ENCODE measurements at regions not wholly inside any gene's neighbourhood (a gene's known extent, or its start where the extent isn't known, plus 50 kb on each side); places are given as distances from the start of the nearest gene placed in this dataset.
"Not testable (repeated sequence)": the region's sequence is repeated elsewhere in the genome, so short reads cannot be mapped to it uniquely, and the experiment has no call there.

GRCh38 chrY:16379458-16379857 is 1500.6 kb downstream of the CDY2B start:
- not testable (repeated sequence) for H3K79me2 ChIP-seq (ENCODE audit: control insufficient read depth, low read length); H3K4me3 ChIP-seq (ENCODE audit: low read length)

GRCh38 chrY:16341592-16341991 is 1538.4 kb downstream of the CDY2B start:
- not testable (repeated sequence) for H3K79me2 ChIP-seq (ENCODE audit: control insufficient read depth, low read length); H4K20me1 ChIP-seq (ENCODE audit: control insufficient read depth, insufficient read depth, low read depth, low read length)

More at GRCh38 chrY:16379458-16379857, 1500.6 kb downstream of the CDY2B start:
- not testable (repeated sequence) for H3K9me3 ChIP-seq (ENCODE audit: control insufficient read depth, insufficient read depth, low read length); H3K27ac ChIP-seq (ENCODE audit: low read depth, low read length); H3K4me2 ChIP-seq (ENCODE audit: low read length); H3K27me3 ChIP-seq (ENCODE audit: control insufficient read depth, low read length); H3K36me3 ChIP-seq (ENCODE audit: control insufficient read depth, low read length); H3K9me2 ChIP-seq (replicated peaks; ENCODE audit: control insufficient read depth, low read length); H3F3A ChIP-seq (ENCODE audit: control insufficient read depth, insufficient read depth); H3K4me1 ChIP-seq (ENCODE audit: control insufficient read depth, low read length); H4K20me1 ChIP-seq (ENCODE audit: control insufficient read depth, insufficient read depth, low read depth, low read length)

GRCh38 chrY:16330032-16330758 is 1549.8 kb downstream of the CDY2B start:
- not testable (repeated sequence) for H3K4me2 ChIP-seq (ENCODE audit: low read length); H3K9me2 ChIP-seq (replicated peaks; ENCODE audit: control insufficient read depth, low read length); H3K9me3 ChIP-seq (ENCODE audit: control insufficient read depth, insufficient read depth, low read length); H3K4me1 ChIP-seq (ENCODE audit: control insufficient read depth, low read length); H3K4me3 ChIP-seq (ENCODE audit: low read length); H3F3A ChIP-seq (ENCODE audit: control insufficient read depth, insufficient read depth); H3K36me3 ChIP-seq (ENCODE audit: control insufficient read depth, low read length); H3K27ac ChIP-seq (ENCODE audit: low read depth, low read length); H3K79me2 ChIP-seq (ENCODE audit: control insufficient read depth, low read length); H4K20me1 ChIP-seq (ENCODE audit: control insufficient read depth, insufficient read depth, low read depth, low read length); H3K27me3 ChIP-seq (ENCODE audit: control insufficient read depth, low read length)

More at GRCh38 chrY:16341592-16341991, 1538.4 kb downstream of the CDY2B start:
- not testable (repeated sequence) for H3K27ac ChIP-seq (ENCODE audit: low read depth, low read length); H3K36me3 ChIP-seq (ENCODE audit: control insufficient read depth, low read length); H3K27me3 ChIP-seq (ENCODE audit: control insufficient read depth, low read length); H3K9me2 ChIP-seq (replicated peaks; ENCODE audit: control insufficient read depth, low read length); H3K4me3 ChIP-seq (ENCODE audit: low read length); H3K4me2 ChIP-seq (ENCODE audit: low read length); H3F3A ChIP-seq (ENCODE audit: control insufficient read depth, insufficient read depth); H3K4me1 ChIP-seq (ENCODE audit: control insufficient read depth, low read length); H3K9me3 ChIP-seq (ENCODE audit: control insufficient read depth, insufficient read depth, low read length)

- not testable (repeated sequence) for H4K20me1 ChIP-seq (ENCODE audit: control insufficient read depth, insufficient read depth, low read depth, low read length); H3K4me3 ChIP-seq (ENCODE audit: low read length); H3K4me2 ChIP-seq (ENCODE audit: low read length); H3K36me3 ChIP-seq (ENCODE audit: control insufficient read depth, low read length); H3K9me3 ChIP-seq (ENCODE audit: control insufficient read depth, insufficient read depth, low read length); H3F3A ChIP-seq (ENCODE audit: control insufficient read depth, insufficient read depth); H3K4me1 ChIP-seq (ENCODE audit: control insufficient read depth, low read length); H3K27me3 ChIP-seq (ENCODE audit: control insufficient read depth, low read length); H3K79me2 ChIP-seq (ENCODE audit: control insufficient read depth, low read length); H3K27ac ChIP-seq (ENCODE audit: low read depth, low read length); H3K9me2 ChIP-seq (replicated peaks; ENCODE audit: control insufficient read depth, low read length)
These were observed 1550.7 kb downstream of the CDY2B start for GRCh38 chrY:16329135-16329820.
